T47D (cell line): ENCODE measurements at regions not wholly inside any gene's neighbourhood (a gene's known extent, or its start where the extent isn't known, plus 50 kb on each side); places are given as distances from the start of the nearest gene placed in this dataset.

Experiments
- DNase-seq, 2 experiments: peaks; one replicate each; pipeline versions ENCODE4 v3.0.0 to v3.0.0-alpha.2; 2011 to 2012; ENCODE audit warnings: low read depth in 1 of 2, low spot score in 1 of 2
- JUND ChIP-seq: IDR thresholded peaks from 2 replicates; pipeline ENCODE4 v1.6.1; 2012; ENCODE audit warnings: low read depth
- in situ Hi-C: cut with HindIII; loops from 2 replicates; pipeline ENCODE4 v1.10.0; 2016; ENCODE audit warnings: low sequenced_read_pairs, low pct_unique_long_range_greater_than_20kb

DNA sequence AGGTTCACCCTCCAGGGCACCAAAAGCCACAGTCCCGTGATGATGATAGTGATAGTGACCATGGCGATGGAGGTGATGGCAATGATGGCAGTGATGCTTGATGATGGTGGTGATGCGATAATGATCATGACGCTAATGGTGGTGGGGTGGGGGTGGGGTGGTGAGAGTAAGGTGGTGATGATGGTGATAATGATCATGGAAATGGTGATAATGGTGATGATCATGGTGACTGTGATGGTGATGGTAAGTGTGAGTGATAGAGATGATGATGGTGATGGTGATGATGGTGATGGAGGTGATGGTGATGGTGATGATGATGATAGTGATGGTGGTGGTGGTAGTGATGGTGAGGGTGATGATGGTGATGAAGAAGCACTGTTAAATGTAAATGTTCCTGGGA is 96.9 kb downstream of the SYNE3 start:
- no peak for TF ChIP-seq JUND
- in situ Hi-C loops = no loop called here
- no peak for DNase-seq

DNA sequence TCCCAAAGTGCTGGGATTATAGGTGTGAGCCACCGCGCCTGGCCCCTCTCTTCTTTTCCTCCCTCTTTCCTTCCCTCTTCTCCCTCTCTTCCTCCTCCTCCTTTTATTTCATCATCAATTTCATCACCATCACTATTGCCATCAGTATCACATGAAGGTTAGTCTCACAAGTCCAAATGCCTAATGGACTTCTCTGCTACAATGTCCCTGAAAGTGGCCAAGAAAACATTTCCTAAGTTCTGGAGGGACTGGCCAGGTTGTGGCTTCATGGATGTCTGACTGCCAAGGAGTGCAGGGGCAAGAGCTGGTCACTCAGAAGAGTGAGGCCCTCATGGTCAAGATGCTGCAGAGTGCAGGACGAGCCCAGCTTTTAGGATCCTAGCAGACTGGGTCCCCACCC is 97.6 kb downstream of the SYNE3 start:
- in situ Hi-C loops = no loop called here
- DNase-seq = no peak
- no peak for TF ChIP-seq JUND

DNA sequence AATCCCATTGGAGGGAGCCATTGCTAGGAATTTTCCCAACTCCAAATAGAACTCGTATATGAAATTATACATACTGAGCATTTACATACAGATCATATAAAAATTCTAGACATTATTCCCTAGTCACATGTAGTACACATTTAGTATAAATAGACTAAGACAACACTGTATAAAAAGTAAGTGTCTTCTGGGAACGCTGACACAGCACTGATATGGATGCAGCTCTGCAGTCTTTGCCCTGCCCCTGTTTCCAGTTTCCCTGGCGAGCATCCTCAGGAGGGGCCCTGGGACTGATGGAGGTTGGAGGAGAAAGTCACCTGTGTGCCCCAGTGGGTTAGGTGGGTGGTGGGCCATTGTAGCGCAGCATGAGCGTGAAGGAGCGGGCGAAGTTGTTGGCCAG is 97.8 kb upstream of the CLMN start:
- in situ Hi-C loops = no loop called here
- TF ChIP-seq JUND = no peak

DNA sequence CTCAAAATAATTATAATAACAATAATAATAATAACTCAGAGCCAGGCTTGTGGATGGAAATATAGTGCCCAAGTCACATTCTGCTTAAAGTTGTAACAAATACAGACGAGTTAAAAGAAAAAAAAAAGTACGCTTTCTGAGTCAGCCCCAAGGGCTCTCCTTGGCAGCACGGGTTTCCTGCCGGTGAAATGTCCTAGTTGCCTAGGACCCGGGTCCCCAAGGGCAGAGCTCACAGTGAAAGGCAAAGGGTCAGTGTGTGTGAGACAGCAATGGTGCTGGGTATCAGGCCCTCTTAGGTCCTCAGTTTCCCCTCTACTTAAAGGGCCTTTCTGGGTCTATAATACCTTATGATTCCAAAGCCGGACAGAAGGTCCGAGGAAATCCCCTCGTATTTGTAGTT is 96.3 kb upstream of the CLMN start:
- in situ Hi-C loops = no loop called here
- DNase-seq = no peak
- no peak for TF ChIP-seq JUND

More for the DNA sequence above, 97.8 kb upstream of the CLMN start:
- DNase-seq = no peak

DNA sequence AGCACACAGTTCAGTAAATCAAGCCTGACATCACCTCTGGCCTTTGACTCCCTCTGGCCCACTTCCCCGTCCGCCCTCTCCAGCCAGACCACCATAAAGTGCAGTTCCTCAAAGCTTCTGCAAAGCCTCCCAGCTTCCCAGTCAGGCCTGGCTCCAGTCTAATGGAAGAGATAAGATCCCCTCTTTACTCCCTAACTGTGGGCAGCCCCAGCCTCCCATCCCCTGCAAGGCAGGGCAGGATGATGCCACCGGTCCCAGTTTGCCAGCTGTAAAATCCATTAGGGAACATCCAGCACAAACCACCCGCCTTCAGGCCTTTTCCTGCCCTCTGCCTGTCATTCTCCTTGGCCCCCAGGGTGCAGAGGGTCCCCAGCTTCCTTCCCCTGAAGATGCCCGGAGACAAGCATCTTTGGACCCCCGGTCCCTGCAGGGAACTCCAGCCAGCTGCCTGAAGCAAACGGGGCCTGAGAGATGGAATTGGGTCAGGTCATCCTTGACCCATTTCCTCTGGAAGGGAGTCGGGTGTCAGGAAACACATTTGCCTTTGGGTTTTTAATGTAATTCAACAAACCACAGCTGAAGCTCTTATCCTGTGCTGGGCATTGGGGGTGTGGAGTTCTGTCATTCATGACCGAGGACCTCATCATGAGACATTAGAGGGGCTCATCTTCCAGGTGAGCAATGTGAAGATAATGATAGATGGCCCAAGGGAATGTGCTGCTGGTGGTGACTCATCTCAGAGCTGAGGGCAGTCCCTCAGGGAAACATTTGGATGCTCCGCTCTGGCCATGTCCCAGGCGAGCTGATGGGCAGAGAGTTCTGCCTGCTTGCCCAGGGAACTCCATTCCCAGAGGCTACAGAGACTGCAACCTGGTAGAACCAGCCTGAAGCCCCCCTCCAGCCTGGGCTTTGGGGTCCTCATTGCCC is 93.8 kb upstream of the CLMN start:
- in situ Hi-C loops = no loop called here
- no peak for TF ChIP-seq JUND
- DNase-seq = no peak

DNA sequence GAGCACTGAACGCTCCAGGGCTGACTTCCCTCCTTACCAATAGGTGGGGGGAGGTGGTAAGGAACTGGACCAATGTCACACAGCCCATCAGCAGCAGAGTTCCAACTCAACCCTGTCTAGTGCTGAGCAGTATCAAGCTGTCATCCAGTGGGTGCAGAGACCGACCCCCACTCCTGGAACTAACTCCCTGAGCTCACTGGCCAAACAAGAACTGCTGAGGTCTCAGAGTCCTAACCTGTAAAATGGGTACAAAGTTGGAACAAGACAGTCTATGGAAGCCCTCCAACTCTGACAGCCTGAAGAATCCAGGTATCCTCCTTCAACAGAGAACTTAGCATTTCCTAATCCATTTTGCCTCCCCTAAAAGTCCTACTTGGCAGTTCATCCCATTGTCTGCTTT is 91.1 kb upstream of the CLMN start:
- no peak for DNase-seq
- TF ChIP-seq JUND = no peak
- in situ Hi-C loops = no loop called here

DNA sequence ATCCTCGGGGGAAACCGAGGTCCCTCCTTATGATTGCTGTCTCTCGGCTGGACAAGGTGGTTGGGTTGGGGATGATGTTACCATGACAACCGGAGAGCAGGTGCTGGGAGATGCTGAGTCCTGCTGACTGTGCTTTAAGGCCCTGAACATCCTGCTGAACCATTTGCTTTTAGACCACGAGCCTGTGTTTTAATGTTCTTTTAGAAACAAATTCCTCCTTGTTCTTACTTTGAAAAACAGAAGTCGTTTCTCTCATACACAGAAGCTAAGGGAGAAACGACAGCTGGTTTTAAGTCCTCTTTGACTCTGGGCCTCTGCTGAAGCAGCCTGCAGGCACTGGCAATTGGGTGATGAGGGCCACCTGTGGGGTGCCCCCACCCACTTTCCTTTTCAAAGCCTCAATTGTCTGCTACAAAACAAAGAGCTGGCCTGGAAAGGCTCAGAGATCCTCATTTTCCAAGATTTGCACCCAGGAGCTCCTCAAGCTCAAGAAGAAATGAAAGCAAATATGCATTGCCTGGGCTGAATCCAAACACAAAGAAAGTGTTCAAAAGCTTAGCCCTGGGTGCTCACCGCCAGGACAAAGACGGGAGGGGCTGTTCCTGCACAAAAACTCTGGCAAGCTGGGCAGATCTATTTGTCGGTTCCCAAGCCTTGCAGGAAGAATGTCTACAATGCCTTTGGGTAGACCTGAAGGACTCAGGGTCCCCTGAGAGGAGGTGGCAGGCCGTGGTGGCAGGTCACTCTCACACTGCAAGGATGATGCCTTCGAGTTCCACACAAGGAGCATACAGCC is 90.0 kb upstream of the CLMN start:
- in situ Hi-C loops = no loop called here
- DNase-seq = no peak
- TF ChIP-seq JUND = no peak

DNA sequence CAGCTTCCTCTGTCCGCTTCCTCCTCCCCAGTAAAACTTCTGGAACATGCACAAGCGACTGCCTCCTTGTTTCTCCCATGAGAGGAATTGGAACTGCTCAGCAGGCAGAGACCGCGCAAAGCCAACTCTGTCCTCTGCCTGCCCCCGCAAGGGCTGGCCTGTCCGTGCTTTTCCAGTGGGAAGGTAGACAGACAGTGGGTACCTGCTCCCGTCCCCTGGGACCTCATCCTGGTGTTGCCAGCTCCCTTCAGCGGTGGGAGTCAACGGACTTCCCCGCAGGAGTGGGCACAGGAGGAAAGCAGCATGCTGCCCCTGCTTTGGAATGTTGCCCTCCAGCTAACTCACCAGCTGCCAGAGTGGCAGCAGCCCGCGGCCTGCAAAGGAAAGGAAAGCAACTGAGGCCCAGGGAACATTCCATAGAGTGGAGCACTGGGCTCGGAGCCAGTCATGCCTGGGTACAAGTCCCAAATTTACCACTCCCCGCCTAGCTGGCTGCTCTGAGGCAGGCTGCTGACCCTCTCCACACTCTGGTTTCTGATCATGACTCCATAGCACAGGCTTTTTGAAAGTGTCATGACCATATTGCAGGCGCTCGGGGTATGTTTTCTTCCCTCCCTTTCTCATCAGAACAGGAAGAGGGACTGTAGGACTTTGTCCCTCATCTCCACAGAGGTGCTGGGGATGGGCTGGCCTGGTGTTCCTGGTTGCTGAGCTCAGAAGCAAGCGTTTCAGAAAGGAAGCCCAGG is 89.2 kb upstream of the CLMN start:
- DNase-seq = no peak
- TF ChIP-seq JUND = no peak
- in situ Hi-C loops = no loop called here

DNA sequence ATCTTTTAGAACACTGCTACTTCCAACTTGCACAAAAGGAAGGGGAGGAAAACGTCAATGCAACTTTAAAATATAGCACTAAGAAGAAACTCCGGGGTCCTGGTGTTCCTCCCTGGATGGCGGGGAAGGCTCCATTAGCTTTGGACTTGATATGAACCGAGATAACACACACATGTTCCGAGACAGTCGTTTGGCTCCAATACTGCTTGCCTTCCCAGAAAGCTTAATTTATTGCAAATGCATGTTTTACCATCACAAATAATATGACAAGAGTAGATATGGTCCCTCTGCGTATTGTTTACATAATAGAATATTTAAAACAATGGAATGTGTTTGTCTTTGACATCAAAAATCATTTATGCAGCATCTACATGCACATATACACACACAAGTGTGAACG is 87.6 kb upstream of the CLMN start:
- in situ Hi-C loops = no loop called here
- no peak for DNase-seq
- TF ChIP-seq JUND = no peak

DNA sequence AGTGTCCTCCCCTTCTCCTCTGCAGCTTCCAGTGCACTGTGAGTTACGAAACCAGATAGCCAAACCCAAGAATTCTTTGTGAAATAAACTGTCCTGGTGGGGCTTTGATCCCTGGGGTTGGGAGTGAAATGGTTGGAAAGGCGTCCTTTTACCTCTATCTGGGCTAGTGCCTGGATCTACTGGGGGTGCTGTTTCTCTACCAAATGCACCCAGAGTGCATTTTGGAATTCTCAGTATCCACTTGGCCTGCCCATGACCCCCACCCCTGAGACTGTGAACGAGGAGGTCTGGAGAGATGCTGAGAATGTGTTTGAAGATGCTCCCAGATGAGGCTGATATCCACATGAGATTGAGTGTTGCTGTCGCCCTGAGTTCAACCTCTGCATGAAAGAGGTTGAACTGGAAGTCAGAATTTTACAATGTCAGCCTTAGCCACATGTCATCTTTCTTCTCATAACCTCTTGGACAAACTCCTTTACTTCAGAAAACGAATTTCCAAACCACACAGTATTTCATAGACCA is 87.1 kb upstream of the CLMN start:
- in situ Hi-C loops = no loop called here
- TF ChIP-seq JUND = no peak
- DNase-seq = no peak

DNA sequence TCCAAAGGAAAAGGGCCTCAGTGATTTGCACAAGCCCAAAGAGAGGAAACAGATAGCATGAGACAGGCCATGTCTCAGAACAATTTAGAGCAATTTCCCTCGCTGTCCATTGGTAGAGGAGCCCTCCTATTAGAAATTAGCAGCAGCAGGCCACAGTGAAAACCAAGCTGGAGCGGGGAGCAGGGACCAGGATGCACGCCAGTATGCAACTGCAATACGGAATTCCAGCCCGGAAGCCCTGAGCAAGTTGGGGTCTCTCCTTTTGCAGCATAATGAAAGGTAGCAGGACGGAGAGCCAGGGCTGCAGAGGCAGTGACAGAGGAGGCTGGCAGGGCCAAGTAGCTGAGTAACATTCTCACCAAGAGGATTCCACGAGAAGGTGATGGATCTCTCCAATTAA is 84.9 kb upstream of the CLMN start:
- no peak for TF ChIP-seq JUND
- in situ Hi-C loops = no loop called here
- no peak for DNase-seq

DNA sequence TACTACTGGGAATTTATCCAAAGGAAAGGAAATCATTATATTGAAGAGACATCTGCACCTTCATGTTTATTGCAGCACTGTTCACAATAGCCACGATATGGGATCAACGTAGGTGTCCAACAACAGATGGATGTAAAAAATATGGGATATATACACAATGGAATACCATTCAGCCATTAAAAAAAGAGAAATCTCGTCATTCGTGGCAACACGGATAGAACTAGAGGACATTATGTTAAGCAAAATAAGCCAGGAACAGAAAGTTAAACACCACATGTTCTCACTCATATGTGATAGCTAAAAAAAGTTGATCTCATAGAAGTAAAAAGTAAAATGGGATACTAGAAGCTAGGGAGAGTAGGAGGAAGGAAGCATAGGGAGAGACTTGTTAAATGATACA is 82.9 kb upstream of the CLMN start:
- no peak for DNase-seq
- in situ Hi-C loops = no loop called here
- TF ChIP-seq JUND = no peak

DNA sequence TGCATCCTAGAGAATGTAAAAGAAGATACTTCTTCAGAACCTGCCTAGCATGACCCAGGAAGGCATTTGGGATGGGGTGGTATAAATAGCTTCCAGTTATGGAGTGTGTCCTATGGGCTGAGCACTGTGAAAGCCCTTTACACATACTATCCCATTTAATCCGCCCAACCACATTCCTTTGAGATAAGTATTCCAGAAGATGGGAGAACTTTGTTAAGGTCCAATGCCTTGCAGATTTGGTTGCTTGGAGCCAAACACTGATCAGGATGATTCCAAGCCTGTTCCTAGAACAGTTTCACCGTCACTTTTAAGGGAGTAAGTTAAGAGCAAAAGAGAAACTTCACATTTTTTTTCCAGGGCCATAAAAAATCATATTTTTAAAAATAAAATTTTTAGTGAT is 82.5 kb upstream of the CLMN start:
- no peak for DNase-seq
- in situ Hi-C loops = no loop called here
- no peak for TF ChIP-seq JUND
